Left ventricle myocardium superior (tissue), 1 donor: ENCODE measurements at regions not wholly inside any gene's neighbourhood (a gene's known extent, or its start where the extent isn't known, plus 50 kb on each side); places are given as distances from the start of the nearest gene placed in this dataset.
"Not testable (repeated sequence)": the region's sequence is repeated elsewhere in the genome, so short reads cannot be mapped to it uniquely, and the experiment has no call there.

Experiments
- ATAC-seq: fragments of 200-7000 bp; cut with Tn5 transposase; one replicate; pipeline ENCODE4 v1.9.1; 2020; ENCODE audit warnings: mild to moderate bottlenecking, moderate library complexity
- DNase-seq: peaks from one replicate; pipeline ENCODE4 v3.0.0-alpha.2; 2020
- intact Hi-C: fragments of 100-400 bp; cut with micrococcal nuclease; formaldehyde crosslinking; loops from one replicate; pipeline ENCODE4 v1.11.0; 2022
- donor health status: DM: no; HTN: yes; CAD: no; lungs with severe emphysema.

- ATAC-seq (no peak), DNase-seq (no peak)
- intact Hi-C loops: no loop called here
Measured at GRCh38 chr11:81303038-81303664, 1430.5 kb downstream of the FAM181B start.

- no peak for DNase-seq
- no peak for ATAC-seq
- intact Hi-C loops: no loop called here
Measured at GRCh38 chr11:81301166-81301830, 1432.4 kb downstream of the FAM181B start.

- intact Hi-C loops: no loop called here
Measured at GRCh38 chr11:81286959-81287358, 1446.7 kb downstream of the FAM181B start.

GRCh38 chr11:81286550-81286949 lies 1447.1 kb downstream of the FAM181B start:
- intact Hi-C loops: no loop called here
- DNase-seq (no peak), ATAC-seq (no peak)

More at GRCh38 chr11:81286959-81287358, 1446.7 kb downstream of the FAM181B start:
- ATAC-seq (no peak), DNase-seq (no peak)

GRCh38 chr11:81280228-81280627 lies 1453.4 kb downstream of the FAM181B start:
- ATAC-seq, intact Hi-C loops, DNase-seq: not testable (repeated sequence)

GRCh38 chr11:81278991-81279390 lies 1454.7 kb downstream of the FAM181B start:
- DNase-seq (no peak), ATAC-seq (no peak)
- intact Hi-C loops: no loop called here

GRCh38 chr11:81270686-81271085 lies 1463.0 kb downstream of the FAM181B start:
- intact Hi-C loops: no loop called here
- DNase-seq (no peak), ATAC-seq (no peak)

- DNase-seq (no peak), ATAC-seq (no peak)
- intact Hi-C loops: no loop called here
Measured at GRCh38 chr11:81267246-81267645, 1466.4 kb downstream of the FAM181B start.

- DNase-seq (no peak), ATAC-seq (no peak)
- intact Hi-C loops: no loop called here
Measured at GRCh38 chr11:81259471-81259870, 1474.2 kb downstream of the FAM181B start.

GRCh38 chr11:81255895-81256294 lies 1477.8 kb downstream of the FAM181B start:
- ATAC-seq (no peak), DNase-seq (no peak)
- intact Hi-C loops: no loop called here

- ATAC-seq: peak; percentile 54
- intact Hi-C loops: no loop called here
- no peak for DNase-seq
Measured at GRCh38 chr11:81253244-81253643, 1480.4 kb downstream of the FAM181B start.

GRCh38 chr11:81246941-81247340 lies 1486.7 kb downstream of the FAM181B start:
- ATAC-seq: no peak
- intact Hi-C loops: no loop called here

GRCh38 chr11:81245791-81246190 lies 1487.9 kb downstream of the FAM181B start:
- DNase-seq: no peak
- intact Hi-C loops: no loop called here
- no peak for ATAC-seq

More at GRCh38 chr11:81246941-81247340, 1486.7 kb downstream of the FAM181B start:
- no peak for DNase-seq

- DNase-seq (no peak), ATAC-seq (no peak)
- intact Hi-C loops: no loop called here
Measured at GRCh38 chr11:81241672-81242275, 1491.9 kb downstream of the FAM181B start.

- intact Hi-C loops: no loop called here
- DNase-seq: no peak
- peak; percentile 30 for ATAC-seq
Measured at GRCh38 chr11:81237139-81237538, 1496.5 kb downstream of the FAM181B start.

- DNase-seq, intact Hi-C loops, ATAC-seq: not testable (repeated sequence)
Measured at GRCh38 chr11:81227409-81227808, 1506.3 kb downstream of the FAM181B start.

- intact Hi-C loops: no loop called here
- no peak for DNase-seq
- ATAC-seq: no peak
Measured at GRCh38 chr11:81224396-81224795, 1509.3 kb downstream of the FAM181B start.

- ATAC-seq (no peak), DNase-seq (no peak)
- intact Hi-C loops: no loop called here
Measured at GRCh38 chr11:81222491-81222890, 1511.2 kb downstream of the FAM181B start.

GRCh38 chr11:81220146-81220895 lies 1513.3 kb downstream of the FAM181B start:
- intact Hi-C loops: no loop called here
- DNase-seq (no peak), ATAC-seq (no peak)

- intact Hi-C loops: no loop called here
- ATAC-seq (no peak), DNase-seq (no peak)
Measured at GRCh38 chr11:81219661-81220060, 1514.0 kb downstream of the FAM181B start.
